ENCODE measurements at regions not wholly inside any gene's neighbourhood (a gene's known extent, or its start where the extent isn't known, plus 50 kb on each side); places are given as distances from the start of the nearest gene placed in this dataset.

GRCh38 chr3:20563251-20563650, 377.2 kb upstream of the SGO1 start:
- TF ChIP-seq CTCF (IDR thresholded peaks at IDR 0.05): no peak
- TF ChIP-seq POLR2A (IDR thresholded peaks at IDR 0.05): no peak

Data from thyroid gland (tissue), 4 donors.